H1 (cell line): ENCODE measurements at regions not wholly inside any gene's neighbourhood (a gene's known extent, or its start where the extent isn't known, plus 50 kb on each side); places are given as distances from the start of the nearest gene placed in this dataset.

ENCODE experiments used
- CTCF ChIA-PET: fragments of 300-600 bp; sonication (Branson Sonifier 250); formaldehyde crosslinking; loops from one replicate; lab custom pipeline; 2021; ENCODE audit not compliant: partially characterized antibody; lab: Charles Lee
- POLR2A ChIA-PET: fragments of 300-600 bp; sonication (Branson Sonifier 250); formaldehyde crosslinking; loops from one replicate; lab custom pipeline; 2021; ENCODE audit warnings: inconsistent platforms; ENCODE audit not compliant: partially characterized antibody; lab: Charles Lee
- DNase-seq, 2 experiments: peaks; one replicate each; pipeline versions ENCODE4 v3.0.0 to v3.0.0-alpha.2; 2010 to 2022; ENCODE audit warnings: low spot score in 2 of 2, low read depth in 1 of 2, mixed read lengths in 1 of 2
- FAIRE-seq: peaks from 2 replicates; lab custom pipeline; 2011; peaks lifted over from hg19 to GRCh38; lab: Jason Lieb, UNC
- H2AFZ ChIP-seq: 2 replicates; pipeline ENCODE4 v1.8.1; 2012; ENCODE audit warnings: low read length, inconsistent platforms
- H2AK5ac ChIP-seq: 2 replicates; pipeline ENCODE4 v1.6.1; 2013; ENCODE audit warnings: low read depth, low read length
- H2BK120ac ChIP-seq: replicated peaks from 2 replicates; pipeline ENCODE3; 2013; ENCODE audit warnings: low read depth, low read length, inconsistent platforms
- H2BK12ac ChIP-seq: 2 replicates; pipeline ENCODE4 v1.6.1; 2013; ENCODE audit warnings: low read depth, low read length
- H2BK15ac ChIP-seq: 2 replicates; pipeline ENCODE4 v1.6.1; 2013; ENCODE audit warnings: low read length
- H2BK20ac ChIP-seq: 2 replicates; pipeline ENCODE4 v1.6.1; 2013; ENCODE audit warnings: low read length
- H2BK5ac ChIP-seq: 2 replicates; pipeline ENCODE4 v1.6.1; 2013; ENCODE audit warnings: low read depth, low read length
- H3K14ac ChIP-seq: 2 replicates; pipeline ENCODE4 v1.6.1; 2013; ENCODE audit warnings: inconsistent platforms; ENCODE audit not compliant: insufficient read length
- H3K18ac ChIP-seq: 2 replicates; pipeline ENCODE4 v1.6.1; 2013; ENCODE audit warnings: low read length; ENCODE audit errors: extremely low read depth
- H3K23ac ChIP-seq: 2 replicates; pipeline ENCODE4 v1.6.1; 2013; ENCODE audit warnings: inconsistent platforms; ENCODE audit not compliant: insufficient read length
- H3K23me2 ChIP-seq: 2 replicates; pipeline ENCODE4 v1.6.1; 2013; ENCODE audit warnings: low read depth, low read length
- H3K27ac ChIP-seq: 2 replicates; pipeline ENCODE4 v1.6.1; 2011; ENCODE audit warnings: low read depth, low read length, inconsistent platforms
- H3K27me3 ChIP-seq, 4 experiments: replicated peaks in 1 of 4; 1 replicate in 1 of 4; 2 replicates in 3 of 4; pipeline versions ENCODE4 v1.6.1 to v1.8.1; 2011 to 2013; ENCODE audit warnings: low read length in 3 of 4, mild to moderate bottlenecking in 3 of 4, inconsistent platforms in 2 of 4, mixed read lengths in 2 of 4, moderate library complexity in 1 of 4; ENCODE audit not compliant: control insufficient read depth in 3 of 4, insufficient read depth in 3 of 4; ENCODE audit errors: extremely low read depth in 1 of 4
- H3K36me3 ChIP-seq, 4 experiments: 2 replicates each; pipeline versions ENCODE4 v1.6.1 to v1.8.1; 2011 to 2013; ENCODE audit warnings: mild to moderate bottlenecking in 4 of 4, low read length in 3 of 4, moderate library complexity in 2 of 4, control low read depth in 1 of 4, inconsistent platforms in 1 of 4; ENCODE audit not compliant: insufficient read depth in 4 of 4, control insufficient read depth in 2 of 4
- H3K4ac ChIP-seq: replicated peaks from 2 replicates; pipeline ENCODE3; 2013; ENCODE audit warnings: low read length, low read depth, mixed read lengths, inconsistent platforms; ENCODE audit not compliant: insufficient read length
- H3K4me1 ChIP-seq, 4 experiments: replicated peaks in 1 of 4; 1 replicate in 1 of 4; 2 replicates in 3 of 4; pipeline versions ENCODE4 v1.6.1 to v1.8.1; 2011 to 2013; ENCODE audit warnings: low read length in 3 of 4, inconsistent platforms in 2 of 4, mixed read lengths in 1 of 4; ENCODE audit not compliant: insufficient read depth in 4 of 4, control insufficient read depth in 3 of 4
- H3K4me2 ChIP-seq, 2 experiments: 2 replicates each; pipeline versions ENCODE4 v1.6.1 to v1.8.1; 2011 to 2013; ENCODE audit warnings: low read depth in 2 of 2, low read length in 2 of 2, control low read depth in 1 of 2, inconsistent platforms in 1 of 2, mild to moderate bottlenecking in 1 of 2; ENCODE audit not compliant: insufficient read depth in 1 of 2
- H3K4me3 ChIP-seq, 4 experiments: fragments of 200-600, 300-600 bp in 1 of 4; sonication (generic), shearing (Covaris generic), sonication (Bioruptor Twin) in 1 of 4; 2 replicates each; pipeline versions ENCODE4 v1.5.1 to v1.8.1; 2011 to 2016; ENCODE audit warnings: low read length in 4 of 4, low read depth in 3 of 4, control low read depth in 2 of 4, inconsistent platforms in 2 of 4, mild to moderate bottlenecking in 2 of 4, mixed read lengths in 1 of 4, moderate library complexity in 1 of 4; ENCODE audit not compliant: insufficient read depth in 2 of 4; ENCODE audit errors: extremely low read depth in 1 of 4
- H3K56ac ChIP-seq: replicated peaks from 2 replicates; pipeline ENCODE3; 2013; ENCODE audit warnings: low read depth, mild to moderate bottlenecking, mixed read lengths, low read length, inconsistent platforms; ENCODE audit not compliant: insufficient read length
- H3K79me1 ChIP-seq: 2 replicates; pipeline ENCODE4 v1.6.1; 2013; ENCODE audit warnings: low read depth, low read length, control low read depth
- H3K79me2 ChIP-seq, 2 experiments: 2 replicates each; pipeline versions ENCODE4 v1.6.1 to v1.8.1; 2012 to 2013; ENCODE audit warnings: low read length in 2 of 2, mild to moderate bottlenecking in 2 of 2, inconsistent platforms in 1 of 2; ENCODE audit not compliant: insufficient read depth in 2 of 2, control insufficient read depth in 1 of 2
- H3K9ac ChIP-seq, 4 experiments: replicated peaks in 1 of 4; 1 replicate in 1 of 4; 2 replicates in 3 of 4; pipeline versions ENCODE4 v1.6.1 to v1.8.1; 2011 to 2013; ENCODE audit warnings: low read depth in 3 of 4, low read length in 3 of 4, control low read depth in 2 of 4, mild to moderate bottlenecking in 2 of 4, moderate library complexity in 2 of 4, inconsistent platforms in 1 of 4; ENCODE audit errors: extremely low read depth in 1 of 4
- H3K9me3 ChIP-seq, 2 experiments: 2 replicates each; pipeline versions ENCODE4 v1.6.1 to v1.8.1; 2012 to 2013; ENCODE audit warnings: mild to moderate bottlenecking in 2 of 2, moderate library complexity in 2 of 2, control low read depth in 1 of 2, inconsistent platforms in 1 of 2, low read depth in 1 of 2, low read length in 1 of 2, mixed read lengths in 1 of 2; ENCODE audit not compliant: insufficient read depth in 2 of 2
- H4K20me1 ChIP-seq, 2 experiments: replicated peaks in 1 of 2; 2 replicates each; pipeline versions ENCODE3 to v1.8.1; 2011 to 2013; ENCODE audit warnings: inconsistent platforms in 2 of 2, low read length in 2 of 2, mild to moderate bottlenecking in 1 of 2; ENCODE audit not compliant: insufficient read depth in 2 of 2, control insufficient read depth in 1 of 2
- H4K5ac ChIP-seq: 2 replicates; pipeline ENCODE4 v1.6.1; 2013; ENCODE audit warnings: low read length, low read depth, mixed read lengths, inconsistent platforms; ENCODE audit not compliant: insufficient read length
- H4K8ac ChIP-seq: 2 replicates; pipeline ENCODE4 v1.8.0; 2013; ENCODE audit warnings: mild to moderate bottlenecking, moderate library complexity, low read length, inconsistent platforms; ENCODE audit not compliant: insufficient read depth; ENCODE audit errors: extremely low read depth
- H4K91ac ChIP-seq: replicated peaks from 2 replicates; pipeline ENCODE3; 2013; ENCODE audit warnings: low read length, mixed read lengths, inconsistent platforms; ENCODE audit not compliant: insufficient read length
- CEBPB ChIP-seq: IDR thresholded peaks from 2 replicates; pipeline ENCODE4 v1.6.1; 2012; ENCODE audit warnings: low read depth, low read length
- NANOG ChIP-seq: IDR thresholded peaks from 2 replicates; pipeline ENCODE4 v1.6.1; 2011; ENCODE audit warnings: low read length, low read depth, mild to moderate bottlenecking, inconsistent platforms; ENCODE audit not compliant: insufficient read depth, poor library complexity, severe bottlenecking
- ZNF274 ChIP-seq: IDR thresholded peaks from 2 replicates; pipeline ENCODE4 v1.7.0; 2012; ENCODE audit warnings: low read length, borderline replicate concordance; ENCODE audit errors: extremely low read depth
- WGBS, 2 experiments: shearing (Covaris generic) in 1 of 2; methylation state at CpG; one replicate each; pipeline versions ENCODE4 v1.1.6 to v1.1.7; 2013 to 2015; ENCODE audit warnings: low lambda C conversion rate in 2 of 2, mixed read lengths in 2 of 2, inconsistent platforms in 1 of 2, low coverage in 1 of 2, missing lambda C conversion rate in 1 of 2; ENCODE audit not compliant: insufficient replicate concordance in 2 of 2, insufficient coverage in 1 of 2, insufficient read length in 1 of 2; ENCODE audit errors: extremely low coverage in 1 of 2, missing lambda C conversion rate in 1 of 2; 5-methylcytosine and 5-hydroxymethylcytosine counted together

DNA sequence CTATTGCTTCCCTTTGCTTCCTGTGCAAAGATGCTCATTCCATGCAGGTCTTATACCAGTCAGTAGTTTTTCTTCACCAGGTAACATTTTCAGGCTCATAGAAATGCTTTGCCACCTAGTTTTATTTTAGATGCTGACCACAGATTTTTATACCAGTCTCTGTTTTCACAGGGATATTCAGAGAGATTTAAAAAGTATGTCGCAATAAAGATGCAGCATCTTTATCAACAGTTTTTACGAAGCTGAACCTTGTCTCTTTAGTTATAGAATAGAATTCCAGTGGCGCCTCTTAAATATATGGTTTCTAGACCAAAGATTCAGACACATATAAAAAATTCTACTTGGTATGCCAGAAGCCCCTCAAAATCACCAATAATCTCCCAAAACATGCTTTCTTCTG lies 155.7 kb upstream of the PCSK5 start:
- POLR2A ChIA-PET: no interaction called here
- H2AFZ ChIP-seq: no peak overlapping the region

More for the DNA sequence above, 155.7 kb upstream of the PCSK5 start:
- H4K5ac ChIP-seq: no peak overlapping the region
- no peaks in the 10 kb centered on the region for H3K79me1 ChIP-seq
- H3K4ac ChIP-seq: no peak overlapping the region
- no peak overlapping the region for H2BK12ac ChIP-seq
- H3K56ac ChIP-seq: no peak overlapping the region
- H3K18ac ChIP-seq: no peak overlapping the region
- no peaks in the 10 kb centered on the region for H3K36me3 ChIP-seq
- H3K23ac ChIP-seq: no peak overlapping the region
- no peak overlapping the region for H2AK5ac ChIP-seq
- H4K8ac ChIP-seq: no peak overlapping the region
- no peak overlapping the region for H2BK5ac ChIP-seq
- H4K20me1 ChIP-seq: no peaks in the 10 kb centered on the region
- H3K4me2 ChIP-seq: no peak overlapping the region
- H3K79me2 ChIP-seq: no peaks in the 10 kb centered on the region
- H3K9ac ChIP-seq: no peak overlapping the region
- no peak overlapping the region for H3K4me3 ChIP-seq
- DNase-seq: no peak
- H3K14ac ChIP-seq: no peak overlapping the region
- no peak overlapping the region for H2BK20ac ChIP-seq
- H3K27me3 ChIP-seq: no peaks in the 10 kb centered on the region
- H2BK15ac ChIP-seq: no peak overlapping the region
- no peaks in the 10 kb centered on the region for H3K23me2 ChIP-seq
- H3K4me1 ChIP-seq: no peaks in the 10 kb centered on the region
- WGBS, 2 experiments: 90% methylated on average over 3 of the region's 3 CpGs; no CpG with 5 or more reads in 1 of the 2 experiments
- H2BK120ac ChIP-seq: no peak overlapping the region
- no peak for FAIRE-seq
- CTCF ChIA-PET: no interaction called here
- no peak overlapping the region for H4K91ac ChIP-seq
- no peak overlapping the region for H3K27ac ChIP-seq
- TF ChIP-seq NANOG (no peak), ZNF274 (no peak), CEBPB (peak; percentile 55; the same call in 1 of the 2 replicates)
- no peaks in the 10 kb centered on the region for H3K9me3 ChIP-seq
